ENCODE measurements at regions not wholly inside any gene's neighbourhood (a gene's known extent, or its start where the extent isn't known, plus 50 kb on each side); places are given as distances from the start of the nearest gene placed in this dataset.

- Histone ChIP-seq H3K9me3 (no peaks in the 10 kb centered on the region), H3K4me3 (no peak overlapping the region), H3K36me3 (ENCODE audit: insufficient read depth in 1 of 2, low read depth in 1 of 2) (no peaks in the 10 kb centered on the region), H3K27me3 (ENCODE audit: insufficient read depth in 3 of 3, low read length in 2 of 3) (no peaks in the 10 kb centered on the region), H3K4me1 (no peaks in the 10 kb centered on the region), H3K27ac (no peak overlapping the region)
- TF ChIP-seq, protein P1, sequence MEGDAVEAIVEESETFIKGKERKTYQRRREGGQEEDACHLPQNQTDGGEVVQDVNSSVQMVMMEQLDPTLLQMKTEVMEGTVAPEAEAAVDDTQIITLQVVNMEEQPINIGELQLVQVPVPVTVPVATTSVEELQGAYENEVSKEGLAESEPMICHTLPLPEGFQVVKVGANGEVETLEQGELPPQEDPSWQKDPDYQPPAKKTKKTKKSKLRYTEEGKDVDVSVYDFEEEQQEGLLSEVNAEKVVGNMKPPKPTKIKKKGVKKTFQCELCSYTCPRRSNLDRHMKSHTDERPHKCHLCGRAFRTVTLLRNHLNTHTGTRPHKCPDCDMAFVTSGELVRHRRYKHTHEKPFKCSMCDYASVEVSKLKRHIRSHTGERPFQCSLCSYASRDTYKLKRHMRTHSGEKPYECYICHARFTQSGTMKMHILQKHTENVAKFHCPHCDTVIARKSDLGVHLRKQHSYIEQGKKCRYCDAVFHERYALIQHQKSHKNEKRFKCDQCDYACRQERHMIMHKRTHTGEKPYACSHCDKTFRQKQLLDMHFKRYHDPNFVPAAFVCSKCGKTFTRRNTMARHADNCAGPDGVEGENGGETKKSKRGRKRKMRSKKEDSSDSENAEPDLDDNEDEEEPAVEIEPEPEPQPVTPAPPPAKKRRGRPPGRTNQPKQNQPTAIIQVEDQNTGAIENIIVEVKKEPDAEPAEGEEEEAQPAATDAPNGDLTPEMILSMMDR (IDR thresholded peaks at IDR 0.05): no peak
- ATAC-seq: no peak
- intact Hi-C loops (cut with DNase I): loop anchor here (5.0 kb wide), 2 partner anchors 81 to 154 kb away; no protein-coding TSS in a partner anchor
- DNase-seq: no peak
- 74 to 82% (median 75%) methylated on average over 3 of the region's 3 CpGs for WGBS, 3 donors
These were observed 78.2 kb upstream of the BOC start for GRCh38 chr3:113133140-113133539.

- WGBS, 3 donors: 30 to 31% (median 31%) methylated on average over 6 of the region's 6 CpGs
- DNase-seq (no peak), ATAC-seq (peak in 1 of 4 donors; percentile 57)
- Histone ChIP-seq H3K36me3 (ENCODE audit: insufficient read depth in 1 of 2, low read depth in 1 of 2) (no peaks in the 10 kb centered on the region), H3K4me1 (no peaks in the 10 kb centered on the region), H3K9me3 (no peaks in the 10 kb centered on the region), H3K27ac (no peak overlapping the region), H3K4me3 (no peak overlapping the region), H3K27me3 (ENCODE audit: insufficient read depth in 3 of 3, low read length in 2 of 3) (no peaks in the 10 kb centered on the region)
- TF ChIP-seq, protein P1 (IDR thresholded peaks at IDR 0.05): peak; percentile 63
- intact Hi-C loops (cut with DNase I): no loop called here
These were observed 75.3 kb upstream of the BOC start for GRCh38 chr3:113136071-113136470.

GRCh38 chr3:113136544-113136943, 74.8 kb upstream of the BOC start:
- H3K27me3 ChIP-seq (ENCODE audit: insufficient read depth in 3 of 3, low read length in 2 of 3): no peaks in the 10 kb centered on the region
- H3K27ac ChIP-seq: no peak overlapping the region
- no peaks in the 10 kb centered on the region for H3K4me1 ChIP-seq
- 89 to 95% (median 92%) methylated on average over 5 of the region's 5 CpGs for WGBS, 3 donors
- TF ChIP-seq, protein P1 (IDR thresholded peaks at IDR 0.05): no peak
- ATAC-seq (no peak), DNase-seq (no peak)
- H3K4me3 ChIP-seq: no peak overlapping the region
- H3K36me3 ChIP-seq (ENCODE audit: insufficient read depth in 1 of 2, low read depth in 1 of 2): no peaks in the 10 kb centered on the region
- intact Hi-C loops (cut with DNase I): no loop called here
- no peaks in the 10 kb centered on the region for H3K9me3 ChIP-seq

DNA sequence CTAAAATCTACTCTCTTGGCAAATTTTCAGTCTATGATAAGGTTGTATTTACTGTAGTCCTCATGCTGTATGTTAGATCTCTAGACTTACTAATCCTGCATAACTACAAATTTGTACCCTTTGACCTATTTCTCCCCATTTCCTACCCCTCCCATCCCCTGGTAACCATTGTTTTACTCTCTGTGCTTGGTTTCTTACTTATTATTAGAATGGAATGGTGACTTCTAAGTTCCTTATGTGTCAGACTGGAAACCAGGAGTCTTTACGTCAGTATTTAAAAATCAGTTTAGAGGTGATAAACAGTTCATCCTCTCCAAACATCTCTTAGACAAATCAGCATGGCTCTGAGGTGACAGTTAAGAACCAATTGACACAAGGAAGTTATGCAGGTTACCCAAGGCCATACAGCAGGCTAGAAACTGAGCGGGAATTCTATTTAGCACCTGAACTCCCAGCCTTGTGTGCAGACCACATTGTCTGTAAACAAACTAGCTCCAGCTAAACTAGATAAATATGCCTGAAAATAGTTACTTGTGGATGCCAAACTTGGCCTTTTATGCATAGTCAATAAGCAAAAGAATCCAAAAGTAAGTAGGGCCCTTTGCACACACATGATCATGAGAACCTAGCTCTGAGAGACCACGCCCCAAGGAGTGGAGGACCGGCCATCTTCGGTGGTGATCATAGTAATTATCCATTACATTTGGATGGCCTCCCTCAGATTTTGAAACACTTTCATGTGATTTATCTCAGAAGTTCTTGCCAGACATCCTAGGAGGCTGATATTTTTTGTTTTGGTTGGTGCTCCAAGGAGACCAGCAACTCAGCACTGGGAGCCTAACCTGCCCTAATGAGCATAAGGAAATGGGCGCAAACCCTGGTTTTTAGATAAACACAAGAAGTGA, 72.3 kb upstream of the BOC start:
- TF ChIP-seq, protein P1 (IDR thresholded peaks at IDR 0.05): no peak
- DNase-seq (no peak), ATAC-seq (no peak)
- H3K27me3 ChIP-seq (ENCODE audit: insufficient read depth in 3 of 3, low read length in 2 of 3): no peaks in the 10 kb centered on the region
- no peaks in the 10 kb centered on the region for H3K36me3 ChIP-seq (ENCODE audit: insufficient read depth in 1 of 2, low read depth in 1 of 2)
- intact Hi-C loops (cut with DNase I): no loop called here
- 76 to 88% (median 83%) methylated on average over 6 of the region's 6 CpGs for WGBS, 3 donors
- no peak overlapping the region for H3K27ac ChIP-seq
- H3K9me3 ChIP-seq: no peaks in the 10 kb centered on the region
- H3K4me3 ChIP-seq: no peak overlapping the region
- no peaks in the 10 kb centered on the region for H3K4me1 ChIP-seq
